Bone marrow (tissue), 2 donors: ENCODE measurements at regions not wholly inside any gene's neighbourhood (a gene's known extent, or its start where the extent isn't known, plus 50 kb on each side); places are given as distances from the start of the nearest gene placed in this dataset.
"Not testable (repeated sequence)": the region's sequence is repeated elsewhere in the genome, so short reads cannot be mapped to it uniquely, and the experiment has no call there.

ENCODE experiments used
- DNase-seq, 2 donors: peaks; one replicate each; lab custom pipeline; 2025; lab: John Stamatoyannopoulos, UW

- DNase-seq = not testable (repeated sequence)
These were observed 62.2 kb upstream of the ANKRD55 start for GRCh38 chr5:56295311-56295710.

GRCh38 chr5:56294354-56294753 lies 61.2 kb upstream of the ANKRD55 start:
- DNase-seq = no peak

- DNase-seq = not testable (repeated sequence)
These were observed 59.7 kb upstream of the ANKRD55 start for GRCh38 chr5:56292874-56293273.

- DNase-seq = no peak
These were observed 58.7 kb upstream of the ANKRD55 start for GRCh38 chr5:56291661-56292374.

GRCh38 chr5:56291079-56291643 lies 58.0 kb upstream of the ANKRD55 start:
- DNase-seq = no peak

GRCh38 chr5:56290378-56291078 lies 57.4 kb upstream of the ANKRD55 start:
- DNase-seq = no peak

- no peak for DNase-seq
These were observed 56.5 kb upstream of the ANKRD55 start for GRCh38 chr5:56289602-56289987.

GRCh38 chr5:56288873-56289601 lies 55.9 kb upstream of the ANKRD55 start:
- no peak for DNase-seq

GRCh38 chr5:56286015-56286884 lies 53.1 kb upstream of the ANKRD55 start:
- no peak for DNase-seq

GRCh38 chr5:56282951-56283350 lies 49.8 kb upstream of the ANKRD55 start:
- no peak for DNase-seq
